SHP77 (cell line): ENCODE measurements at regions not wholly inside any gene's neighbourhood (a gene's known extent, or its start where the extent isn't known, plus 50 kb on each side); places are given as distances from the start of the nearest gene placed in this dataset.

Experiments
- DNase-seq, 2 experiments: peaks; one replicate each; lab custom pipeline; 2025; lab: John Stamatoyannopoulos, UW

GRCh38 chr4:116427666-116428065 lies 657.7 kb downstream of the TRAM1L1 start:
- no peak for DNase-seq

DNA sequence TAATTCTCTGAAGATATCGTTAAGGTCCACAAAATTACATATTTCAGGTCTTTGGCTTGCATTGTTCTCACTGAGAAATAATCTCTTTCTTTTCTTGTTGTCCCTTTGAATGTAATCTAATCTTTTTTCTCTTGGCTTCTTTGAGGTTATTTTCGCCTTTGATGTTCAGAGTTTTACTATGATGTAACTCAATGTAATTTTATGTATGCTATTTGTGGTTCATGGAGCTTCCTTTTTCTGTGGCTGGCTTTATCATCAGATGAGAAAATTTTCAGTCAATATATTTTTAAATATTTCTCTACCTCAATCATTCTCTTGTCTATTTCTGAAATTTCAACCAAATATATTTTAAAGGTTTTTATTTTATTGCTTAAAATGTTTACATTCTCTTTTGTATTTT lies 672.2 kb downstream of the TRAM1L1 start:
- no peak for DNase-seq

DNA sequence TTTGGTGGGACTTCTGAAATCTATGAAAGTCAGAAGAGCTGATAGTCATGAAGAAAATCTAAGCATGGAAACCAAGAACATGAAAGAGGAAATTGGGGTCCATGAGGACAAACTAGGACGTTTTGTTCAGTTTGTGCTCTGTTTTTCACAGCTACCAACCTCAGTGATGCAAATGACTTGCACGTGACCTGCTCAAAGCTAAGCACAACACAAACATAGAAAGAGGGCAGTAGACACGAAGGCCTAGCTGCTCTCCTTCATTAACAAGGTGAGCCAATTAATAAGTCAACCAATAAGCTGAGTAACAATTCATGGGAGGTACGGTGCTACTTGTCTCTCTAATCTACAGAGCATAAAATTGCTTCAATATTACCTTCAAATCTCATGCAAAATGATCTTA lies 684.1 kb downstream of the TRAM1L1 start:
- no peak for DNase-seq

GRCh38 chr4:116400480-116400879 lies 684.9 kb downstream of the TRAM1L1 start:
- no peak for DNase-seq

- no peak for DNase-seq
Measured at GRCh38 chr4:116397714-116398113, 687.7 kb downstream of the TRAM1L1 start.

DNA sequence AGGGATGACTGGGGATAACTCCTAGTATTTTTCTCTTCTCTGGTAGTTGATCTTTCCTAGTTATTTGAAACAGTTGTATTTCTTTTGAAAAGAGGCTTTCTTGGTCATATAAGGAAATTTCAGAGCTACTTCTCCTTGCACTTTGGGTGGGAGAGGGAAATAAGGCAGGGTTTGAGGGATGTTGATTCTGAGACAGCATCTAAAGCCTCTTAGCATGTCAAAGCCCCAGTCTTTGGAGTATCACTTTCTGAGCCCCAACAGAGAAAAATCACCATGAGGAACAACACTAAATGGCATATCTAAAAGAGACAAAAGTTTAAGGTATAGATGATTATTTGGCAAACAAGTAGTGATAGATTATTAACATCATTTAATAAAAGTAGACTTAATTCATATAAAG lies 688.1 kb downstream of the TRAM1L1 start:
- DNase-seq = no peak

DNA sequence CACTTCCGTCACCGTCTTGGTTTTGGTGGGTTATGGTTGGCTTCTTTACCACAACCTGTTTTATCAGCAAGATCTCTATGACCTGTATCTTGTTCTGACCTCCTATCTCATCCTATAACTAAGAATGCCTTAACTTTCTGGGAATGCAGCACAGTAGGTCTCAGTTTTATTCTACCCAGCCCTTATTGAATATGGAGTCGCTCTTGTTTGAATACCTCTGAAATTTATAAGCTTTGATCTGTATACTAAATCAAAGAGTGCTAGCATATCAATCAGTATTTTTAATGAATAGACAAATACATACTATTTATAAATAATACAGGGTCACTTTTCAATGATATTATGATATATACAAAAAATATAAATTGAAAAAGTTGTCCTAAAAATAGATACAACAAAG lies 690.0 kb downstream of the TRAM1L1 start:
- DNase-seq = no peak

DNA sequence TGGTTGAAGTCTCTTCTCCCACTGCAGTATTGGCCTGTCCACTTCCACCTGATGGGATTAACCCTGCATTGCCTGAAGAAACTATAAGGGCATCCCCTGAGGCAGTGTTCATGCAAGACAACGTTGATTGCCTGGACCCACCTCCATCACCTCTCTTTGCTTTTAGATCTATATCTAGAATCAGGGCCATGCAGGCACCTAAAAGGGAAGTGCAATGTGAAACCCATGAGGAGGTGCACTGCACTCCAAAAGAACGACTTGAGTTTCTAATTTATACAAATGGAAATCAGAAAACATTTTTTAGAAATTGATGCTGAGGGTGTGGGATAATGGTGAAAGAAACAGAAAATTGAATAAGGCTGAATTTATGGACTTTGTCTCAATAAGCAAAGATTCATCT lies 694.4 kb downstream of the TRAM1L1 start:
- no peak for DNase-seq

DNA sequence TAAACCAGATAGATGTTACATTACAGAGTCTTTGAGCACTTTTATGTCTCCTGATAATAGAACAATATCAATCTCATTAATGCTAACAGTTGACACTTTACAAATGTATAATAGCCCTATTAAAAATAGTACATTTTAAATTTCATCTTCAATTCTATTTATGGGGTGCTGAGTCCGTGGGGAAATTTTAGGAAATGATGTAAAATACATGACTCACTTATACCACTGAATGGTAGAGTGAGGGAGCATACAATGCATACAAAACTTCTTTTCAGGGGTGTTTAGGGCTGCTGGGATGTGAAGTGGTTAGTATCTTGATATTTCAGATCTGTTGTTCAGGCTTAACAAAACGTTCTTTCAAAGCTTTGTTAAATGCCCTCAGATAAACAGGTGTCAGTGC lies 696.2 kb downstream of the TRAM1L1 start:
- DNase-seq = no peak

DNA sequence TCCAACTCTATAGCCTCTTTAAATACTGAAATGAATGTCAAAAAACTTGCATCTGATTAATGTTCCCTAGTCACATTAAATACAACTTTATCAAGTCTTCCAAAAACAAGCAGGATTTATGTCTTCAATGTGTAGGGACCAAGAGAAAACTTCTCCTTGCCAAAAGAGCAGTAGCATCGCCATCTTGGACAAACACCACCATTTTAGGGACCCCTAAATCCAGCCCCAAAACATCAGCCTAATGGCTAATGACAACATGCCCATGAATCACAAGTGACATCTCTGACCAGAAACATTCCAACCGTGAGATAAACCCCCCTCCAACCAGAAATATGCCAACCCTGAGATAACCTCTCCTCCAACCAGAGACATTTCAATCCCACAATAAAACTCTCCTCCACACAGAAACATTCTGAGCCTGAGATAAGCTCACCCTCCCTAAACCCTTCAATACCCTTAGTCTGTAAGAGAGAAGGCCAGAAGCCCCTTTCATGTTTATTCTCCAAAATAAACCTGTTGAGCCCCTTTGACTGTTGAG lies 697.4 kb downstream of the TRAM1L1 start:
- DNase-seq = no peak

GRCh38 chr4:116386856-116387255 lies 698.5 kb downstream of the TRAM1L1 start:
- DNase-seq = no peak

GRCh38 chr4:116385583-116385982 lies 699.8 kb downstream of the TRAM1L1 start:
- no peak for DNase-seq

- no peak for DNase-seq
Measured at GRCh38 chr4:116374815-116375214, 710.6 kb downstream of the TRAM1L1 start.

DNA sequence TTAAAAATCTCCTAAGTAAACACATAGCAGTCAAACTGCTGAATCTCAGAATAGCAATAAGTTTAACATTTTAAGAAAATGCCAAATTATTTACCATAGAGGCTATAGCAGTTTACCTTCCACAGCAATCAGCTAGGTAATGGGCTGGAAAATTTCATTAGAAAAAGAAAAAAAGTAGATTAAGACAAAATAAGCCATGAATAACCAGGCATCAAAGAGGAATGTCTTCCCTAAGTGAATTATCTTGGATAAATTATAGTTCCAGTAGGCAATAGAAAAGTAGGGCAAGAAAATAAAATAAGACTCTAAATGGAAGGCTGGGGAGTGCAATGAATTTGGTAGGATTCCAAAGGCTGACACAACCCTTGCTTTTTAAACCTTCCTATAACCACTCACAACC lies 722.8 kb downstream of the TRAM1L1 start:
- DNase-seq = no peak

DNA sequence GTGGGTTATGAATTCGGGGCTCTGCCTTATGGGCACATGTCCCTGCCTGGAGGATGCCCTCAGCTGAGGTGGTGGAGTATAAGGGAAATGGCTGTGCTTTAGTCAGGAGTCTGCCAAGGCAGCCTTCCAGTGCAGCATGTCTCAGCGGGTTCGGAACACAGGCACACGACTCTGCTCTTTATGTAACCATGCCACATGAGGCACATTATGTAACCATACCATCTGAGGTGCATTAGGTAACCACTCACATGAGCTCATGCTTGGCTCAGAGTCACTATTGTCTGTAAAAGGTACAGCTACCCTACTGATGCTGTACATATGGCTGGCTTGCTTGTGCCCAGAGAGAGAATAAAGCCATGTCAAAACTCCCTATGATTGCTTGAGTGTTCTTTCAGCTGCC lies 723.6 kb downstream of the TRAM1L1 start:
- no peak for DNase-seq

GRCh38 chr4:116358633-116359222 lies 726.6 kb downstream of the TRAM1L1 start:
- DNase-seq = peak; percentile 81 to 84

GRCh38 chr4:116357758-116358157 lies 727.6 kb downstream of the TRAM1L1 start:
- peak; percentile 34 to 67 for DNase-seq

GRCh38 chr4:116346750-116347149 lies 738.6 kb downstream of the TRAM1L1 start:
- no peak for DNase-seq

DNA sequence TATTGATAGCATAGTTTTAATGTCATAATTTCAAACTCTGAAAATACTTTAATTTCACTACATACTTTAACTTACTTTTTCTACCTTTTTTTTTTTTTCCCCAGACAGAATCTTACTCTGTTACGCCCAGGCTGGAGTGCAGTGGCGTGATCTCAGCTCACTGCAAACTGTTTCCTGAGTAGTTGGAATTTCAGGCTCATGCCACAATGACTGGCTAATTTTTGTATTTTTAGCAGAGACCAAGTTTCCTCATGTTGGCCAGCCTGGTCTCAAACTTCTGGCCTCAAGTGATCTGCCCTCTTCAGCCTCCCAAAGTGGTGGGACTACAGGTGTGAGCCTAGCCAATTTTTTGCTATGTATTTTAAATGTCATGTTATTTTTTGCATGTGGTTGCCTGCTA lies 741.6 kb downstream of the TRAM1L1 start:
- DNase-seq = no peak

- DNase-seq = no peak
Measured at GRCh38 chr4:116342143-116342542, 743.2 kb downstream of the TRAM1L1 start.

GRCh38 chr4:116332508-116332907 lies 752.9 kb downstream of the TRAM1L1 start:
- DNase-seq = no peak

GRCh38 chr4:116328261-116328860 lies 757.0 kb downstream of the TRAM1L1 start:
- no peak for DNase-seq

GRCh38 chr4:116323606-116324005 lies 761.8 kb downstream of the TRAM1L1 start:
- no peak for DNase-seq

- no peak for DNase-seq
Measured at GRCh38 chr4:116321471-116321870, 763.9 kb downstream of the TRAM1L1 start.
